IPS-NIHi11 (cell line): ENCODE measurements at regions not wholly inside any gene's neighbourhood (a gene's known extent, or its start where the extent isn't known, plus 50 kb on each side); places are given as distances from the start of the nearest gene placed in this dataset.
A peak's percentile ranks its signal among the peaks of the same experiment; 100 is the strongest.
"Not testable (repeated sequence)": the region's sequence is repeated elsewhere in the genome, so short reads cannot be mapped to it uniquely, and the experiment has no call there.

Experiments used
- DNase-seq: peaks from one replicate; pipeline ENCODE4 v3.0.0; 2012; ENCODE audit warnings: mixed read lengths, low spot score

GRCh38 chr5:67814569-67815311 is 400.8 kb upstream of the PIK3R1 start:
- no peak for DNase-seq

- DNase-seq = no peak
These were observed 401.5 kb upstream of the PIK3R1 start for GRCh38 chr5:67813877-67814539.

GRCh38 chr5:67809589-67809988 is 406.0 kb upstream of the PIK3R1 start:
- DNase-seq = no peak

GRCh38 chr5:67808340-67808739 is 407.2 kb upstream of the PIK3R1 start:
- DNase-seq = no peak

- no peak for DNase-seq
These were observed 408.1 kb upstream of the PIK3R1 start for GRCh38 chr5:67807439-67807888.

- no peak for DNase-seq
These were observed 408.7 kb upstream of the PIK3R1 start for GRCh38 chr5:67806654-67807438.

- DNase-seq = peak; percentile 50
These were observed 409.7 kb upstream of the PIK3R1 start for GRCh38 chr5:67805666-67806348.

GRCh38 chr5:67802766-67803165 is 412.8 kb upstream of the PIK3R1 start:
- no peak for DNase-seq

GRCh38 chr5:67799732-67800234 is 415.8 kb upstream of the PIK3R1 start:
- no peak for DNase-seq

- not testable (repeated sequence) for DNase-seq
These were observed 417.1 kb upstream of the PIK3R1 start for GRCh38 chr5:67798470-67798869.

GRCh38 chr5:67795781-67796477 is 419.6 kb upstream of the PIK3R1 start:
- no peak for DNase-seq

GRCh38 chr5:67793966-67794365 is 421.6 kb upstream of the PIK3R1 start:
- DNase-seq = no peak

- DNase-seq = no peak
These were observed 422.1 kb upstream of the PIK3R1 start for GRCh38 chr5:67793418-67793817.

- no peak for DNase-seq
These were observed 422.7 kb upstream of the PIK3R1 start for GRCh38 chr5:67792891-67793290.

GRCh38 chr5:67790390-67790789 is 425.2 kb upstream of the PIK3R1 start:
- DNase-seq = no peak

- DNase-seq = not testable (repeated sequence)
These were observed 435.5 kb upstream of the PIK3R1 start for GRCh38 chr5:67779893-67780623.

- no peak for DNase-seq
These were observed 440.8 kb upstream of the PIK3R1 start for GRCh38 chr5:67774786-67775185.

GRCh38 chr5:67774267-67774552 is 441.3 kb upstream of the PIK3R1 start:
- no peak for DNase-seq

- DNase-seq = peak; percentile 12
These were observed 441.9 kb upstream of the PIK3R1 start for GRCh38 chr5:67773411-67774266.

- DNase-seq = no peak
These were observed 443.8 kb upstream of the PIK3R1 start for GRCh38 chr5:67771791-67772190.
